ENCODE measurements at regions not wholly inside any gene's neighbourhood (a gene's known extent, or its start where the extent isn't known, plus 50 kb on each side); places are given as distances from the start of the nearest gene placed in this dataset.

GRCh38 chr5:2329741-2330140 lies 421.7 kb downstream of the IRX2 start:
- FAIRE-seq = no peak

DNA sequence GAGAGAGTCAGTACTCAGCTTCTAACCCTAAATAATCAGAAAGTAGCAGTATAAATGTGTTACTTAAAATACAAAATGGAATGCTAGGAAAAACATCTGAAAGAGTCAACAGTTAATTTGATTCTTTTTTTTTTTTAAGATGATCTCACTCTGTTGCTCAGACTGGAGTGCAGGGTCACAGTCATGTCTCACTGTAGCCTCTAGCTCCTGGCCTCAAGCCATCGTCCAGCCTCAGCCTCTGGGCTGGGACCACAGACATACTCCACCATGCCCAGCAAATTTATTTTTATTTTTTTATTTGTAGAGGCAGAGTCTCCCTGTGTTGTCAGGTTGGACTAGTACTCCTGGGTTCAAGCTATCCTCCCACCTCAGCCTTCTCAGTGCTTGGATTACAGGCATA lies 424.9 kb downstream of the IRX2 start:
- FAIRE-seq = no peak

DNA sequence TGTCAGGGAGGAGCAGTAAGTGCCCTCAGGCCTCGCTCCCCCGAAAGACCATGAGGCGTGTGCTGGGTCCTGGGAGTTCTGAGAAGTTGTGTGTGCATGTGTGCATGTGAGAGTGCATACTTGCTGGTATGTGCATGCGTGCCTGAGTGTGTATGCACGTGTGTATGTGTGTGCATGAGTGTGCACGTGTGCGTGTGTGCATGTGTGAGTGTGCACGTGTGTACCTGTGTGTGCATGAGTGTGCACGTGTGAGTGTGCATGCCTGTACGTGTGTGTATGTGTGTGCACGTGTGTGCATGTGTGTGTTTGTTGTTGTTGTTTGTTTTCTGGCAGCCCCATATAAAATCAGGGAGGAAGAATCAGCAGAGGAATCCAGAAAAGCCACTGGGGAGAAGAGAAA lies 426.7 kb downstream of the IRX2 start:
- no peak for FAIRE-seq

- no peak for FAIRE-seq
Observed at GRCh38 chr5:2320611-2321010, 430.9 kb downstream of the IRX2 start.

- FAIRE-seq = no peak
Observed at GRCh38 chr5:2317540-2317939, 433.9 kb downstream of the IRX2 start.

DNA sequence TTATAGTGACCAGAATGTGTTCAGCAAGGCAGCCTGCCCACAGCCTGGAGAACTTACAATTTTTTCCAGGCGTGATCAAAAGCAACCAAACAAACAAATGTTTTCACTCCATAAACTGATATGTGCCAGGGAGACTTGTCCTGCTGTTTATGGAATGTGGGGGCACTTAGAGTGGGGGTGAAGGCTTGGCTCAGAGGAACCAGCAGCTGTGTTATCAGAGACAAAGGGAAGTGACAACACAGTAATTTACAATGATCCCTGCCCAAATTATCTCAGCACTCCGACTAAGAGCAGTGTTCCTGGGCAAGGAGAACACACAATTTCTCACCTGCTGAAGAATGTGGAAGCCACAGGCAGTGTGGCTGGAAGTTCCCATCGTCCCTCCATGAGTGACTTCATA lies 429.1 kb upstream of the IRX4 start:
- FAIRE-seq = no peak

GRCh38 chr5:2310946-2311345 lies 428.2 kb upstream of the IRX4 start:
- FAIRE-seq = no peak

GRCh38 chr5:2307631-2308030 lies 424.9 kb upstream of the IRX4 start:
- FAIRE-seq = no peak

DNA sequence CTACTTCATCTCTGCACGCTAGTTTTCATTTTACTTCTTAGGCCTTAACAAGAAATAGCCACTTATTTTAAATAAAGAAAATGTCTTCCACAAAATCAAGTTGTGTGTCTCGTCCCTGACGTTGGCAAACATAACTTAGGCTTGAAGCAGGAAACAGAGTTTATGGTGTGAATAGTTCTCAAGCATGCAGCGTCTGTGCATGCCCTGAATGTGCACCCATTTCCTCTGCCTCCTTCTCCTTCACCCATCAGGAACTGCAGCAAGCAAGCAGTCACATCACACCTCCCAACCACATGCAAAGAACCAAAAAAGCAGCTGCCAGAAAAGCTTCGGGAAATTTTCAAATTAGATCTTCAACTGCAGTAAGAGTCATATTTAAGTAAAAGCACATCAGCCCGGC lies 424.0 kb upstream of the IRX4 start:
- FAIRE-seq = no peak

DNA sequence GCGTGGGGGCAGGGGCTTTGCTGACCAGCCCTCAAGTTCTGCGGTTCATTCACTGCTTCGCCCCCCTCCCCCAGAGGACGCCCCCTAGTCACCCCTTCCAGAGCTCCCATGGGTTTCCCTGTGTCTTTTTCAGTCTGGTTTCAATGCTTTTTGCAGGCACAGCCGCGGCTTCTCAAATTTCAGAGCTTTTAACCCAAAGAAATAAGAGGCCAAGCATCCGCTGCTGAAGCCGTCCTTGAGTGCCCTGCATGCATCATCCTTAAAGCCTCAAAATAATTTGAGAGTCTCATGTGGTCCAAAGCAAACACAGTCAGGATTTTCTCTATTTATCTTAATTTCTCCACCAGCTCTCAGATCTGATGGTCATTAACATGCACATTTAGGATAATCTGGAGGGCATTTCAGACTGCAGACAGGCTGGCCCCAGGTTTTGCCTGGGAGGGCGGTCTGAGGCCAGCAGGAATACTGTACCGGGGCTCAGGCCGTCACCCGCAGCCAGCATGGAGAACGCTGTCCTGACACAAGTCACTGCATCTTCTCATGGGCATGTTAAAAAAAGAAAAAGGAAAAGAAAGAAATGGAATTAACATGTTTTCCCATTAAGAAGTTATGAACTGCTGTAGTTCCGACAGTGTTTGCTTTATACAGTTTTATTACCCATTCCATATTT lies 420.8 kb upstream of the IRX4 start:
- no peak for FAIRE-seq

GRCh38 chr5:2302169-2302568 lies 419.4 kb upstream of the IRX4 start:
- FAIRE-seq = no peak

DNA sequence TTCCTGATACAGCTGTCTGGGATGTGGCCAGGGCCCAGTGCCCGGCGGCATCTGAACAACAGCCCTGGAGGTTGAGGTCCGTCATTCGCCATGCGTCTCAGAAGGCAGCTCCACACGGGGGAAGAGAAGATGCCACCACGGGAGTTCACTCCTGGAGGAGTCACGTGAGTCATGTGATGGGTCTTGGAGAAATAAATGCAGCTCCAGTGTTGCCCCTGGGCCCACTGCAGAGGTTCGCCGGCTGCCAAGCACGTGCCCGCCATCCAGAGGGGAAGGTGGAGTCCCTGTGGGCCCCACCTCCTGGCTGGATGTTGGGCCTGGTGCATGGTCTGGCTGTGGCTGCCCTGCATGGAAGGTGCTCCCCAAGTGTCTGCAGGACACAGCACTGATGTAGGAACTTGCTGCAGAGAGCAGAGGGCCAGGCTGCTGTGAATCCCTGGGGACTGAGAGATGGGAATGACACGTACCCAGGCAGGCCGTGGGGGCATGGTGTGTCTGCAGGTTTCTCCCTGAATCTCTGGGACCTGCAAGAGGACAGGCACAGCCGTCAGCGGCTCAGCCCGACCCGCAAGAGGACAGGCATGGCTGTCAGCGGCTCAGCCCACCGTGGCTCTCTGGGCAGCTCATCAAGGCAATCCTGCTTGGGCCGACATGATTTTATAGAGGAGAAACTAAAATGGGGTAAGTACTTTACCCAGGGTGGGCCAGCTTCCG lies 418.3 kb upstream of the IRX4 start:
- no peak for FAIRE-seq

DNA sequence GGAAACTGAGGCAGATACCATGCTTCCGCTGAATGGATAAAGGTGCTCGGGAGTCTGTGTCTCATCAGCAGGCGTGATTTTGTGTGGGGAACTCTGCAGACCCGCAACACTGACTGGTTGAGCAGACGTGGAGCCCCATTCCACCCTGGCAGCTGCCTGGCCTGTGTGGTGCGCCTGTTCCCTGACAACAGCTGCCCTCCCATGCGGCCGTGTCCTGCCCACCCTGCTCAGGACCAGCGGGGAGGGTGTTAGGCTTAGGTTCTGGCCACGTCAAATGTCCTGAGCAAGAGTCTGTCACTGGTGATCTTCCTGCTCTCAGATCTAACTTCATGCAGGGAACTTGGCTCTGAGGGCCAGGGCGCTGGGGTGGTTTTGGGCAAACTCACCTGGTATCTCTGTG lies 417.7 kb upstream of the IRX4 start:
- no peak for FAIRE-seq

DNA sequence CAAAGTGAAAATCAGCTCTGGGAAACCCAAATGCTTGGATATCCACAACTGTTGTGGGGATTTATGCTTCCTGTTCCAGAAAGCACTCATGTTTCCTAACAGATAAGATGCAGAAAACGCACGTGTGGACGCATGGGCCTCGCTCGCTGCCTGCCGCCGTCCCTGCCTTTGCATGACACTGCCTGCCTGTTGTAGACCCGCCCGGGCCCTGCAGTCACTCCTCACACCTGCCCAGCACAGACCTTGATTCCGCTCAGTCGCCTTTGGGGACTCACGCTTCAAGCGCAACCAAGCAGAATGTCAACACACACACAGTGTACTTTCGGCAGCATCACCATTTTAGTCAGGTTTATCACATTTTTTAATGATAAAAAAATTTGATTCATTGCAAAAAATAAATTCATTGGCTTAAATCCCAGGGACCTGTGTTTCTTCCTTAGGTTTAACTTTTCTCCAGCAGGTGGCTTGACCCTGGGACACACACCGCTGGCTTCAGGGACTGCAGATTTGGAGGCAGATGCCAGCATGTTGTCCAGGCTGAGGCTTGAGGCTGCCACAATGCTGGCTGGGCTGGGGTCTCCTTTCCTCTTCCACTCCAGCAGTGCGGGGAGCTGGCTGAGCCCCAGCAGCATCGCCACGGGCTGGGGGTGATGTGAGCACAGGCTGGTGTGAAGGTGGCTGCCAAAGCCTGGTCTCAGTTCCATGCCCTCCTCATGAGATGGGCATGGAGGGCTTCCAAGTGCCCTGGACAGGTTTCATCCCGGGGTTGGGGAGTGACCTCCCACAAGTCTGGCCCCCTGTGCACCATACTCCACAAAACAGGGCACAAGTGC lies 416.9 kb upstream of the IRX4 start:
- FAIRE-seq = no peak

GRCh38 chr5:2298781-2299180 lies 416.1 kb upstream of the IRX4 start:
- no peak for FAIRE-seq

- FAIRE-seq = no peak
Observed at GRCh38 chr5:2297991-2298390, 415.3 kb upstream of the IRX4 start.

DNA sequence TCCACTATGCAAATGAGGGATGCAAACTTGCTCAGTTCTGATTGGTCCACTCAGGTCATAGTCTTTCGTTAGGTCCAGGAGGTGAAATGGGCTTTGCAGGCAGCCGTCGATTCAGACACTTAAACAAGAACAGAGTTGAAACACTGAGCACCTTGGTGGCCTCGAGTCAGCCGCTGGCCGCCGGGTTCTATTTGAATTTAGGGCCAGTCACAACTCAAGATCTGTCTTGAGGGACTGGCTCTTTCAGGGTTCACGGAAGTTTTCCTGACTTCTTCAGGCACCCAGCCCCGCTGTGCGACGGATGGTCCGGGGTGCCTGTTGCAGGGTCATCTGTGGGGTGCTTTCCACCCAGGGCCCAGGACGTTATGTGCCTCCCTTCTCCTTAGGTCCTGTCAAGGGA lies 412.8 kb upstream of the IRX4 start:
- no peak for FAIRE-seq

DNA sequence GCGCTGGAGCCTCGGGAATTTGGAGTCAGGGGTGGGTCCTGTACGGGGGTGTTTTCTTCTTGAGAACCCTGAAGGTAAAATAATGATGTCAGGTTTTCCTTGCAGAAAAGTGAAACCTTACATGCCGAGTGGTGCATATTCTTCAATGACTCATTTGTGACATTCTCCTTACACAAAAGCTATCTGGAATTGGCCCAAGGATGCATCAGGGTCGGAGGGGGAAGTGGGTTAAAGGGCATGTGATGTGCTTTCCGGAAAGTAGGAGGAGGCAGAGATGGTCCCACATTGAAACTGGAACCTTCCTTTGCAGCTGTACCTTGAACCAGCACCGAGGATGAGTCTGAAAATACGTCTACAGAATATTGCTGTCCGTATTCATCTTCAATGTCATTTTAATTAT lies 411.2 kb upstream of the IRX4 start:
- FAIRE-seq = no peak

- FAIRE-seq = no peak
Observed at GRCh38 chr5:2291146-2291840, 408.6 kb upstream of the IRX4 start.

GRCh38 chr5:2289380-2289779 lies 406.7 kb upstream of the IRX4 start:
- FAIRE-seq = no peak

DNA sequence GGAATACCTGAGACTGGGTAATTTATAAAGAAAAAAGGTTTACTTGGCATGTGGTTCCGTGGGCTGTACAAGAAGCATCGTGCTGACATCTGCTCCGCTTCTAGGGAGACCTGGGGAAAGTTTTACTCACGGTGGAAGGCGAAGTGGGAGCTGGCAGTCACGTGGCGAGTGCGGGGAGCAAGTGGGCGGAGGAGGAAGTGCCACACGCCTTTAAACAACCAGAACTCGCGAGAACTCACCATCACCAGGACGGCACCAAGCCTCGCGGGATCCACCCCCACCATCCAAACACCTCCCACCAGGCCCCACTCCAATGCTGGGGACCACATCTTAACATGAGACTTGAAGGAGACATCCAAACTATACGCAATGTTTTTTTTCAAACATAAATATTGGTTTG lies 406.2 kb upstream of the IRX4 start:
- FAIRE-seq = no peak

- no peak for FAIRE-seq
Observed at GRCh38 chr5:2288466-2288865, 405.7 kb upstream of the IRX4 start.

DNA sequence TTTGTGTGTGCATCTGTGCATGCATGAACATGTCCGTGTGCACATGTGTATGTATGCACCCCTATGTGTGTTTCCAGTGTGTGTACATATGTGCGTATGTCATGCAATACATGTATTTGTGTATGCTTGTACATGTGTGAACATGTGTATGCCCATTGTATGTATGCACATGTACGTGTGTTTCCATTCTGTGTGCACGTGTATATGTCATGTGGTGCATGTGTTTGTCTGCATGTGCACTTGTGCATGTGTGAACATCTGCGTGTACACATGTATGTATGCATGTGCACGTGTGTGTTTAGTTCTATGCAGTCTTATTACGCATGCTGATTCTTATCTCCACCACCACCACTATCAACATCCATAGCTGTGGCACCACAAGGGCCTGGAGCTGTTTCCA lies 403.5 kb upstream of the IRX4 start:
- no peak for FAIRE-seq
